ENCODE measurements at regions not wholly inside any gene's neighbourhood (a gene's known extent, or its start where the extent isn't known, plus 50 kb on each side); places are given as distances from the start of the nearest gene placed in this dataset.

DNA sequence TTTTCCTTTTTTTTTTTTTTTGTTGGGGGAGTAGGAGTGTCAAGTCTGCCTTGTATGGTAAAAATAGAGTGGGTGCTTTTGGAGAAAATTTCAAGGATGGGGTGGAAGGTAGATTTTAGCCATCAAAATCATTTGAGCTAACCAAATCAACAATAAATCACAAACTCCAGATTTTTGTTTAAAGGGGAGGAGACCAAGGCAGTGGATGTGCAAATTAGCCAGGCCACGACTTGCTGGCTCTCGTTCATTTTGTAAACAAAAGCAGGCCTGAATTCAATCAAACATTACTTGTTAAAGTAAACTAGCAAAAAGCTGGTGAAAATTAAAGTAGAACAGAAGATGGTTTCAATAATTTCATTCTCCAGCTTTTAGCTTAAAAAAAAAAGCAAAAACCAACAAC, 387.2 kb downstream of the BMP4 start:
- H3K79me2 ChIP-seq (ENCODE audit: control insufficient read depth in 1 of 2, insufficient read depth in 2 of 2, low read length in 2 of 2), result no peaks in the 10 kb centered on the region
- H3K36me3 ChIP-seq (ENCODE audit: control insufficient read depth in 2 of 4, insufficient read depth in 4 of 4, low read length in 3 of 4), result no peaks in the 10 kb centered on the region; a peak in 1 of 8 replicates
- FAIRE-seq, result no peak
- H4K20me1 ChIP-seq (replicated peaks in 1 of 2; ENCODE audit: control insufficient read depth in 1 of 2, insufficient read depth in 2 of 2, low read length in 2 of 2), result no peaks in the 10 kb centered on the region
- H3K9me3 ChIP-seq (ENCODE audit: insufficient read depth in 2 of 2, low read depth in 1 of 2, low read length in 1 of 2), result peaks cover 3 to 4% of the 10 kb centered on the region in 2 experiments; a peak in 2 of 4 replicates
- CTCF ChIA-PET (ENCODE audit: partially characterized antibody), result interaction anchor here (0.7 kb wide), 1 partner anchor 23 kb away, joined by 3 read pairs; no protein-coding TSS in a partner anchor
- no peak overlapping the region for H2AK5ac ChIP-seq (ENCODE audit: low read depth, low read length)
- H3K56ac ChIP-seq (replicated peaks; ENCODE audit: insufficient read length, low read depth, low read length), result no peak overlapping the region
- H3K9ac ChIP-seq (replicated peaks in 1 of 4; ENCODE audit: extremely low read depth in 1 of 4, low read depth in 3 of 4, low read length in 3 of 4), result no peak overlapping the region
- DNase-seq (ENCODE audit: low read depth in 1 of 2, low spot score in 2 of 2), result no peak
- no peaks in the 10 kb centered on the region for H3K79me1 ChIP-seq (ENCODE audit: low read depth, low read length)
- no peak overlapping the region for H2AFZ ChIP-seq (ENCODE audit: low read length)
- H2BK15ac ChIP-seq (ENCODE audit: low read length), result no peak overlapping the region
- no peak overlapping the region for H4K5ac ChIP-seq (ENCODE audit: insufficient read length, low read depth, low read length)
- POLR2A ChIA-PET (ENCODE audit: partially characterized antibody), result no interaction called here
- H3K4me1 ChIP-seq (replicated peaks in 1 of 4; ENCODE audit: control insufficient read depth in 3 of 4, insufficient read depth in 4 of 4, low read length in 3 of 4), result peaks cover 3 to 15% (median 10%) of the 10 kb centered on the region in 4 experiments; a peak in 6 of 7 replicates
- no peak overlapping the region for H4K91ac ChIP-seq (replicated peaks; ENCODE audit: insufficient read length, low read length)
- H3K14ac ChIP-seq (ENCODE audit: insufficient read length), result no peak overlapping the region
- H3K18ac ChIP-seq (ENCODE audit: extremely low read depth, low read length), result no peak overlapping the region
- 90% methylated on average over 2 of the region's 2 CpGs; no CpG with 5 or more reads in 1 of the 2 experiments for WGBS, 2 experiments (ENCODE audit: extremely low coverage in 1 of 2, insufficient coverage in 1 of 2, insufficient read length in 1 of 2, insufficient replicate concordance in 2 of 2, low coverage in 1 of 2, low lambda C conversion rate in 2 of 2, missing lambda C conversion rate in 1 of 2)
- no peaks in the 10 kb centered on the region for H3K27me3 ChIP-seq (replicated peaks in 1 of 4; ENCODE audit: control insufficient read depth in 3 of 4, extremely low read depth in 1 of 4, insufficient read depth in 3 of 4, low read length in 3 of 4)
- no peak overlapping the region for H3K4me2 ChIP-seq (ENCODE audit: insufficient read depth in 1 of 2, low read depth in 2 of 2, low read length in 2 of 2)
- no peak overlapping the region for H2BK20ac ChIP-seq (ENCODE audit: low read length)
- H3K27ac ChIP-seq (ENCODE audit: low read depth, low read length), result no peak overlapping the region
- no peak overlapping the region for H2BK12ac ChIP-seq (ENCODE audit: low read depth, low read length)
- no peak overlapping the region for H4K8ac ChIP-seq (ENCODE audit: extremely low read depth, insufficient read depth, low read length)
- no peak overlapping the region for H3K4me3 ChIP-seq (ENCODE audit: extremely low read depth in 1 of 4, insufficient read depth in 2 of 4, low read depth in 3 of 4, low read length in 4 of 4)
- H2BK5ac ChIP-seq (ENCODE audit: low read depth, low read length), result no peak overlapping the region
- no peak overlapping the region for H2BK120ac ChIP-seq (replicated peaks; ENCODE audit: low read depth, low read length)
- H3K4ac ChIP-seq (replicated peaks; ENCODE audit: insufficient read length, low read depth, low read length), result no peak overlapping the region
- no peaks in the 10 kb centered on the region for H3K23me2 ChIP-seq (ENCODE audit: low read depth, low read length)
- no peak overlapping the region for H3K23ac ChIP-seq (ENCODE audit: insufficient read length)
- TF ChIP-seq GTF2F1 (IDR thresholded peaks at IDR 0.05; ENCODE audit: borderline replicate concordance, low read depth, low read length), result no peak
- no peak for TF ChIP-seq CEBPB (IDR thresholded peaks at IDR 0.05; ENCODE audit: low read depth, low read length)
- no peak for TF ChIP-seq YY1 (IDR thresholded peaks at IDR 0.05; ENCODE audit: low read depth, low read length)
- no peak for TF ChIP-seq KDM1A (IDR thresholded peaks at IDR 0.05; ENCODE audit: borderline replicate concordance, low read length)
- TF ChIP-seq EZH2 (IDR thresholded peaks at IDR 0.05; ENCODE audit: low read depth, low read length, severe bottlenecking), result no peak
- no peak for TF ChIP-seq BACH1 (IDR thresholded peaks at IDR 0.05; ENCODE audit: low read length)
- no peak for TF ChIP-seq PHF8 (conservative IDR thresholded peaks at IDR 0.05; ENCODE audit: low read depth, low read length)
- TF ChIP-seq CBX8 (IDR thresholded peaks at IDR 0.05; ENCODE audit: borderline replicate concordance, low read depth, low read length), result no peak
- no peak for TF ChIP-seq MAFK (IDR thresholded peaks at IDR 0.05; ENCODE audit: low read depth, low read length)
- no peak for TF ChIP-seq CHD2 (IDR thresholded peaks at IDR 0.05; ENCODE audit: low read length)
- no peak for TF ChIP-seq ZNF274 (IDR thresholded peaks at IDR 0.05; ENCODE audit: borderline replicate concordance, extremely low read depth, low read length)
- TF ChIP-seq SP1 (IDR thresholded peaks at IDR 0.05; ENCODE audit: low read depth, low read length), result no peak
- no peak for TF ChIP-seq SIX5 (IDR thresholded peaks at IDR 0.05; ENCODE audit: low read depth, low read length)
- no peak for TF ChIP-seq TBP (IDR thresholded peaks at IDR 0.05; ENCODE audit: low read depth, low read length)
- TF ChIP-seq, protein P1, sequence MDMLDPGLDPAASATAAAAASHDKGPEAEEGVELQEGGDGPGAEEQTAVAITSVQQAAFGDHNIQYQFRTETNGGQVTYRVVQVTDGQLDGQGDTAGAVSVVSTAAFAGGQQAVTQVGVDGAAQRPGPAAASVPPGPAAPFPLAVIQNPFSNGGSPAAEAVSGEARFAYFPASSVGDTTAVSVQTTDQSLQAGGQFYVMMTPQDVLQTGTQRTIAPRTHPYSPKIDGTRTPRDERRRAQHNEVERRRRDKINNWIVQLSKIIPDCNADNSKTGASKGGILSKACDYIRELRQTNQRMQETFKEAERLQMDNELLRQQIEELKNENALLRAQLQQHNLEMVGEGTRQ (IDR thresholded peaks at IDR 0.05; ENCODE audit: low read length), result no peak

All from H1 (cell line).